BJ (cell line): ENCODE measurements at regions not wholly inside any gene's neighbourhood (a gene's known extent, or its start where the extent isn't known, plus 50 kb on each side); places are given as distances from the start of the nearest gene placed in this dataset.

ENCODE experiments used
- CTCF ChIA-PET: fragments of 350-600 bp; formaldehyde crosslinking; extraction: SDS; loops from one replicate; lab custom pipeline; 2021; ENCODE audit warnings: antibody characterized with exemption, inconsistent platforms; lab: Yijun Ruan, JAX
- POLR2A ChIA-PET: fragments of 300-600 bp; sonication (Branson Sonifier 250); formaldehyde crosslinking; extraction: SDS; loops from one replicate; lab custom pipeline; 2021; ENCODE audit warnings: antibody characterized with exemption; lab: Charles Lee
- DNase-seq: peaks from one replicate; pipeline ENCODE4 v3.0.0-alpha.2; 2011; ENCODE audit warnings: low read depth
- H3K27me3 ChIP-seq: 2 replicates; pipeline ENCODE4 v1.6.0; 2011; ENCODE audit warnings: low read length; ENCODE audit not compliant: control insufficient read depth, insufficient read depth
- H3K36me3 ChIP-seq: 2 replicates; pipeline ENCODE4 v1.5.1; 2011; ENCODE audit warnings: low read length; ENCODE audit not compliant: control insufficient read depth, insufficient read depth
- H3K4me3 ChIP-seq: 2 replicates; pipeline ENCODE4 v1.5.1; 2011; ENCODE audit warnings: low read depth, mild to moderate bottlenecking, control low read depth, low read length
- TF ChIP-seq, protein P1 (sequence below): IDR thresholded peaks from 2 replicates; pipeline ENCODE4 v1.5.1; 2011; ENCODE audit warnings: low read depth, mild to moderate bottlenecking, control low read depth, inconsistent platforms, low read length, moderate library complexity; ENCODE audit not compliant: insufficient read depth

DNA sequence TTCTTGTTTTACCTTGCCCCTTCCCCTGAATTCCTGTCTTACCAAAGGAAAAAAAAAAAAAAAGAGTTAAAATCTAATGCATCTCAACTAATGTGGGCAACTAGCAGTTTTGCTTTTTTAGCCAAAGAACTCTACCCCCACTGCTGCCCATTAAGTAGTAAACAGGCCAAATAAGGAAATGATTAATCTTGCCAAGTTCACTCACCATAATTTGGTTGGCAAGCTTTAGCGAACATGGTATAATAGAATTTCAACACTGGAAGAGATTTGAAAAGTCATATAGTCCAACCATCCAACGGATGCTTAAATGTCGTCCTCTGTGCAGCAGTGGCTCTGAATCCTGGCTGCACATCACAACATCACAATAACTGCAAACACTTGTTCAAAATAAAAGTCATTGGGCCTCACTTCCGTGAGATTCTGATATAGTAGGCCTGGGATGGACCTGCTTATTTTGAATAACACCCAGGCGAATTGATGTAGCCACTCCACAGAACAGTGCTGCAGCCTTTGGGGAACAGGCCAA is 142.0 kb upstream of the UBE2E1 start:
- no peak for DNase-seq
- POLR2A ChIA-PET, result no interaction called here
- CTCF ChIA-PET, result interaction anchor here (1.0 kb wide), 1 partner anchor 32 kb away, joined by 3 read pairs; no protein-coding TSS in a partner anchor

DNA sequence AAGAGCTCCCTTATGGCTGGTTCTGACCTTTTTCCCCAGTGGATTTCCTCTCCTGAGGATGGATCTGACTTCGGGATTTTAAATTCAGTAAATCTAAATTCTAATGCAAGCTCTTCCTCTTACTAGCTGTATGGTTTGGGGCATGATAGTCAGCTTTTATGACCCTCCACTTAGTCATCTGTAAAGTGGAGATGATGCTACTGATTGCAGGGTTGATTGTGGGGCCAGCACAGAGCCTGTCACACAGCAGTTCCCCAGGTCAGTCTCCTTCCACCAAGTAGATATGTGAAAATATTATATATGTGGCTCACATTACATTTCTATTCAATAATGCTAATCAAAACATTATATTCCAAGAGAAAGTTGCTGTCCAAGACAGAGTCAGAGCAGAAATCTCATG is 141.3 kb upstream of the UBE2E1 start:
- POLR2A ChIA-PET, result no interaction called here
- Histone ChIP-seq H3K4me3 (no peak overlapping the region), H3K27me3 (no peaks in the 10 kb centered on the region), H3K36me3 (no peaks in the 10 kb centered on the region)
- CTCF ChIA-PET, result interaction anchor here (1.0 kb wide), 1 partner anchor 33 kb away, joined by 3 read pairs; no protein-coding TSS in a partner anchor
- DNase-seq, result no peak
- TF ChIP-seq, protein P1, sequence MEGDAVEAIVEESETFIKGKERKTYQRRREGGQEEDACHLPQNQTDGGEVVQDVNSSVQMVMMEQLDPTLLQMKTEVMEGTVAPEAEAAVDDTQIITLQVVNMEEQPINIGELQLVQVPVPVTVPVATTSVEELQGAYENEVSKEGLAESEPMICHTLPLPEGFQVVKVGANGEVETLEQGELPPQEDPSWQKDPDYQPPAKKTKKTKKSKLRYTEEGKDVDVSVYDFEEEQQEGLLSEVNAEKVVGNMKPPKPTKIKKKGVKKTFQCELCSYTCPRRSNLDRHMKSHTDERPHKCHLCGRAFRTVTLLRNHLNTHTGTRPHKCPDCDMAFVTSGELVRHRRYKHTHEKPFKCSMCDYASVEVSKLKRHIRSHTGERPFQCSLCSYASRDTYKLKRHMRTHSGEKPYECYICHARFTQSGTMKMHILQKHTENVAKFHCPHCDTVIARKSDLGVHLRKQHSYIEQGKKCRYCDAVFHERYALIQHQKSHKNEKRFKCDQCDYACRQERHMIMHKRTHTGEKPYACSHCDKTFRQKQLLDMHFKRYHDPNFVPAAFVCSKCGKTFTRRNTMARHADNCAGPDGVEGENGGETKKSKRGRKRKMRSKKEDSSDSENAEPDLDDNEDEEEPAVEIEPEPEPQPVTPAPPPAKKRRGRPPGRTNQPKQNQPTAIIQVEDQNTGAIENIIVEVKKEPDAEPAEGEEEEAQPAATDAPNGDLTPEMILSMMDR, result no peak

More for the DNA sequence above, 142.0 kb upstream of the UBE2E1 start:
- no peak overlapping the region for H3K4me3 ChIP-seq
- TF ChIP-seq, protein P1, result no peak
- no peaks in the 10 kb centered on the region for H3K27me3 ChIP-seq
- H3K36me3 ChIP-seq, result no peaks in the 10 kb centered on the region

DNA sequence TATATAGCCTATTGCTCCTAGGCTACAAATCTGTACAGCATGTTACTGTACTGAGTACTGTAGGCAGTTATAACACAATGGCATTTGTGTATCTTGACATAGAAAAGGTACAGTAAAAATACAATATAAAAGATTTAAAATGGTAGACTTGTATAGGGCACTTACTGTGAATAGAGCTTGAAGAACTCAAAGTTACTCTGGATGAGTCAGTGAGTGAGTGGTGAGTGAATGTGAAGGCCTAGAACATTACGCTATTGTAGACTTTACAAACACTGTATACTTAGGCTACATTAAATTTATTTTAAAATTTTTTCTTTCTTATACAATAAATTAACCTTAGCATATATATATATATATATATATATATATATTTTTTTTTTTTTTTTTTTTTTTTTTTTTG is 140.0 kb upstream of the UBE2E1 start:
- no peak overlapping the region for H3K4me3 ChIP-seq
- H3K27me3 ChIP-seq, result no peaks in the 10 kb centered on the region
- no peak for DNase-seq
- ChIA-PET CTCF (no interaction called here), POLR2A (no interaction called here)
- no peaks in the 10 kb centered on the region for H3K36me3 ChIP-seq
- TF ChIP-seq, protein P1, result no peak

DNA sequence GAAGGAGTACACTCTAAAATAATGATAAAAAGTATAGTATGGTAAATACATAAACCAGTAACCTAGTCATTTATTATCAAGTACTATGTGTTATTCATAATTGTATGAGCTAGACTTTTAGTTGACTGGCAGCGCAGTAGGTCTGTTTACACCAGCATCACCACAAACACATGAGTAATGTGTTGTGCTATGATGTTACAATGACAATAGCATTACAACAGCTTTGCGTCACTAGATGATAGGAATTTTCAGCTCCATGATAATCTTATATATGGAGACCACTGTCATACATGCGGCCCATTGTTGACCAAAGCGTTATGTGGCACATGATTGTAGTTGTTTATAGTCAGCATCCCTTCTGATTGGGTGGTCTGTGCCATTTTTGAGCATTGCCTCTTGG is 138.9 kb upstream of the UBE2E1 start:
- no peak overlapping the region for H3K4me3 ChIP-seq
- POLR2A ChIA-PET, result no interaction called here
- TF ChIP-seq, protein P1, result no peak
- H3K27me3 ChIP-seq, result no peaks in the 10 kb centered on the region
- DNase-seq, result no peak
- H3K36me3 ChIP-seq, result no peaks in the 10 kb centered on the region
- CTCF ChIA-PET, result no interaction called here

DNA sequence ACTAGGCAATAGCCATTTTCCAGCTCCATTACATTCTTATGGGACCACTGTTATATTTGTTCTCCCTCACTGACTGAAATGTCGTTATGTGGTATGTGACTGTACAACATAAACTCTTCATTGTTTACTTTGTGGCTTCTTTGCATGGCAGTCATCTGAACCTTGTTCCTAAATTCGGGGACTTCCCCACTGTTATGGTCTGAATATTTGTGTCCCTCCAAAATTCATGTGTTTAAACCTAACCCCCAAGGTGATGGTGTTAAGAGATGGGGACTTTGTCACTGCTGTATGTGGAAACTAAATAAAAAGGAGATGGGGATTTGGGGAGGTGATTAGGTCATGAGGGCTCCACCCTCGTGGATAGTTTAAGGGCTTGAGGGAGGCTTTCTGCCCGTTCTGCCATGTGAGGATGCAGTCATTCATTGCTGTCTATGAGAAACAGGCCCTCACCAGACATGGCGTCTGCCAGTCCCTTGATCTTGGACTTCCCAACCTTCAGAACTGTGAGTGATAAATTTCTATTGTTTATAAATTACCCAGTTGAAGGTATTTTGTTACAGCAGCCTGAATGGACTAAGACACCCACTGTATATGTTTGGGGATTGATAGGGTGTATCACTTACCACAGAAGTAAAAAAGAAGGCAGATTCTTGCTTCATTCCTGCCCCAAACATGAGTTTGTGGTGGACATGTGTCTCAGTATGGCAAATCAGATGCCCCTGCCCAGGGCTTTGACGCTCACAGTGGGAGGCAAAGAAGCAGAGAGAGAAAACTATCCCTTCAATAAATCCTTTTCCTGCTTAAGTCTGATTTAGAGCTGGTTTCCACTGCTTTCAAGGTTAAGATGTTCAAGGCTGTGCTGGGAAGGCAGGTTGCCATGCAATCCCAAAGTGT is 138.0 kb upstream of the UBE2E1 start:
- no peak for DNase-seq
- ChIA-PET POLR2A (no interaction called here), CTCF (interaction anchor here (0.5 to 0.6 kb wide), 3 partner anchors 60 to 837 kb away, joined by 3 to 6 read pairs (median 3); no protein-coding TSS in a partner anchor)
- H3K27me3 ChIP-seq, result no peaks in the 10 kb centered on the region
- H3K4me3 ChIP-seq, result no peak overlapping the region
- H3K36me3 ChIP-seq, result no peaks in the 10 kb centered on the region
- TF ChIP-seq, protein P1, result no peak
